ENCODE measurements at regions not wholly inside any gene's neighbourhood (a gene's known extent, or its start where the extent isn't known, plus 50 kb on each side); places are given as distances from the start of the nearest gene placed in this dataset.

- TF ChIP-seq CTCF (IDR thresholded peaks at IDR 0.05) (no peak), NFYB (CRISPR knock-in tag; conservative IDR thresholded peaks at IDR 0.05; ENCODE audit: low read depth) (no peak), ATF3 (CRISPR knock-in tag; conservative IDR thresholded peaks at IDR 0.05) (no peak), TEAD4 (CRISPR knock-in tag; IDR thresholded peaks at IDR 0.05) (no peak), ELF4 (CRISPR knock-in tag; IDR thresholded peaks at IDR 0.05; ENCODE audit: low read depth) (no peak), TEAD1 (CRISPR knock-in tag; IDR thresholded peaks at IDR 0.05) (no peak), TCF7 (CRISPR knock-in tag; IDR thresholded peaks at IDR 0.05; ENCODE audit: low read depth) (no peak), MYBL2 (CRISPR knock-in tag; IDR thresholded peaks at IDR 0.05) (no peak), ZNF423 (CRISPR knock-in tag; IDR thresholded peaks at IDR 0.05) (no peak), ZSCAN18 (CRISPR knock-in tag; IDR thresholded peaks at IDR 0.05) (no peak), NR1H2 (CRISPR knock-in tag; IDR thresholded peaks at IDR 0.05) (no peak), MAX (CRISPR knock-in tag; IDR thresholded peaks at IDR 0.05) (no peak)
These were observed 262.5 kb upstream of the HS3ST1 start for GRCh38 chr4:11691236-11691635.
